IMR-90 (cell line): ENCODE measurements at regions not wholly inside any gene's neighbourhood (a gene's known extent, or its start where the extent isn't known, plus 50 kb on each side); places are given as distances from the start of the nearest gene placed in this dataset.

ENCODE experiments used
- ATAC-seq: fragments of 200-7000 bp; cut with Tn5 transposase; 2 replicates; pipeline ENCODE4 v1.9.1; 2020; ENCODE audit warnings: low read depth, mild to moderate bottlenecking, moderate library complexity
- BruUV-seq: library from RNA; stranded (reverse); fragments of 400-500 nt; replicated peaks from 2 replicates; lab custom pipeline; 2021; lab: Mats Ljungman, UMichigan
- CTCF ChIA-PET: fragments of 300-600 bp; formaldehyde crosslinking; extraction: SDS; loops from one replicate; lab custom pipeline; 2021; ENCODE audit warnings: antibody characterized with exemption; lab: Yijun Ruan, JAX
- POLR2A ChIA-PET: fragments of 300-600 bp; sonication (Branson Sonifier 250); formaldehyde crosslinking; loops from one replicate; lab custom pipeline; 2022; ENCODE audit warnings: antibody characterized with exemption; ENCODE audit not compliant: unreplicated experiment; lab: Charles Lee
- DNase-seq: peaks from one replicate; pipeline ENCODE4 v3.0.0; 2013
- H2AFZ ChIP-seq: replicated peaks from 2 replicates; pipeline ENCODE3; 2013; ENCODE audit warnings: low read length, mild to moderate bottlenecking; ENCODE audit not compliant: poor library complexity
- H2AK5ac ChIP-seq: 2 replicates; pipeline ENCODE4 v1.6.1; 2013; ENCODE audit warnings: low read depth, low read length, inconsistent platforms
- H2AK9ac ChIP-seq: replicated peaks from 2 replicates; pipeline ENCODE3; 2013; ENCODE audit warnings: mild to moderate bottlenecking, low read depth, low read length, moderate library complexity; ENCODE audit not compliant: poor library complexity
- H2BK120ac ChIP-seq: 2 replicates; pipeline ENCODE4 v1.6.1; 2013; ENCODE audit warnings: low read depth, low read length, inconsistent platforms
- H2BK15ac ChIP-seq: 3 replicates; pipeline ENCODE4 v1.6.1; 2013; ENCODE audit warnings: low read depth, low read length, inconsistent platforms
- H2BK20ac ChIP-seq: 2 replicates; pipeline ENCODE4 v1.6.1; 2013; ENCODE audit warnings: low read depth, mild to moderate bottlenecking, inconsistent platforms, low read length, moderate library complexity
- H2BK5ac ChIP-seq: 2 replicates; pipeline ENCODE4 v1.6.1; 2013; ENCODE audit warnings: mild to moderate bottlenecking, low read depth, low read length, inconsistent platforms; ENCODE audit not compliant: poor library complexity, severe bottlenecking
- H3K14ac ChIP-seq: replicated peaks from 2 replicates; pipeline ENCODE4 v1.6.1; 2013; ENCODE audit warnings: low read depth, low read length, inconsistent platforms
- H3K18ac ChIP-seq: 2 replicates; pipeline ENCODE4 v1.6.1; 2013; ENCODE audit warnings: low read depth, low read length, control low read depth
- H3K23ac ChIP-seq: 2 replicates; pipeline ENCODE4 v1.6.1; 2013; ENCODE audit warnings: low read depth, low read length, inconsistent platforms
- H3K27ac ChIP-seq: 2 replicates; pipeline ENCODE4 v1.5.1; 2013; ENCODE audit warnings: mild to moderate bottlenecking, control low read depth, low read length; ENCODE audit not compliant: insufficient read depth
- H3K27me3 ChIP-seq: 2 replicates; pipeline ENCODE4 v1.6.1; 2013; ENCODE audit warnings: low read length; ENCODE audit not compliant: control insufficient read depth, insufficient read depth
- H3K36me3 ChIP-seq: 2 replicates; pipeline ENCODE4 v1.6.1; 2013; ENCODE audit warnings: low read length, mixed read lengths; ENCODE audit not compliant: control insufficient read depth, insufficient read depth
- H3K4ac ChIP-seq: 2 replicates; pipeline ENCODE4 v1.6.1; 2013; ENCODE audit warnings: low read depth, low read length, inconsistent platforms
- H3K4me1 ChIP-seq: 2 replicates; pipeline ENCODE4 v1.6.1; 2013; ENCODE audit warnings: low read length, mixed read lengths; ENCODE audit not compliant: control insufficient read depth, insufficient read depth
- H3K4me2 ChIP-seq: 2 replicates; pipeline ENCODE4 v1.6.1; 2013; ENCODE audit warnings: low read depth, mild to moderate bottlenecking, control low read depth, low read length, moderate library complexity
- H3K4me3 ChIP-seq: 2 replicates; pipeline ENCODE4 v1.5.1; 2013; ENCODE audit warnings: low read depth, mild to moderate bottlenecking, control low read depth, low read length, moderate library complexity; ENCODE audit not compliant: insufficient read depth
- H3K56ac ChIP-seq: 2 replicates; pipeline ENCODE4 v1.6.1; 2013; ENCODE audit warnings: low read length, inconsistent platforms; ENCODE audit not compliant: insufficient read depth; ENCODE audit errors: extremely low read depth
- H3K79me1 ChIP-seq, 2 experiments: 2 replicates each; pipeline ENCODE4 v1.6.1; 2013; ENCODE audit warnings: low read length in 2 of 2, inconsistent platforms in 1 of 2, low read depth in 1 of 2
- H3K9ac ChIP-seq: 2 replicates; pipeline ENCODE4 v1.6.1; 2013; ENCODE audit warnings: low read depth, low read length, control low read depth
- H3K9me1 ChIP-seq: 2 replicates; pipeline ENCODE4 v1.6.1; 2013; ENCODE audit warnings: low read length, inconsistent platforms; ENCODE audit not compliant: insufficient read depth
- H3K9me3 ChIP-seq: 2 replicates; pipeline ENCODE4 v1.6.1; 2013; ENCODE audit warnings: low read length; ENCODE audit not compliant: control insufficient read depth, insufficient read depth
- H4K20me1 ChIP-seq: 2 replicates; pipeline ENCODE4 v1.6.1; 2013; ENCODE audit warnings: low read length, inconsistent platforms; ENCODE audit not compliant: insufficient read depth
- H4K5ac ChIP-seq: 2 replicates; pipeline ENCODE4 v1.6.1; 2013; ENCODE audit warnings: mild to moderate bottlenecking, low read depth, low read length, control low read depth
- H4K8ac ChIP-seq, 2 experiments: 2 replicates each; pipeline ENCODE4 v1.6.1; 2013; ENCODE audit warnings: low read depth in 2 of 2, low read length in 2 of 2, control low read depth in 1 of 2, inconsistent platforms in 1 of 2
- H4K91ac ChIP-seq: 2 replicates; pipeline ENCODE4 v1.6.1; 2013; ENCODE audit warnings: low read depth, low read length, inconsistent platforms; ENCODE audit not compliant: insufficient read depth
- SMC3 ChIP-seq: fragments of 150-350 bp; IDR thresholded peaks from 2 replicates; pipeline ENCODE4 v1.6.1; 2016; ENCODE audit warnings: low read depth, mild to moderate bottlenecking, antibody characterized with exemption, low read length, moderate library complexity
- WGBS, 2 experiments: methylation state at CpG; one replicate each; pipeline versions ENCODE4 v1.1.5 to v1.1.7; 2013; ENCODE audit warnings: missing lambda C conversion rate in 2 of 2; ENCODE audit not compliant: insufficient read length in 1 of 2; ENCODE audit errors: extremely low coverage in 2 of 2; 5-methylcytosine and 5-hydroxymethylcytosine counted together
- dilution Hi-C: fragments of 300-500 bp; cut with HindIII; formaldehyde crosslinking; loops from one replicate; pipeline ENCODE4 v1.14.3; 2018; ENCODE audit warnings: low sequenced_read_pairs; ENCODE audit not compliant: unreplicated experiment
- in situ Hi-C: fragments of 300-500 bp; cut with MboI; formaldehyde crosslinking; loops from 3 replicates; pipeline ENCODE4 v1.14.3; 2019; ENCODE audit warnings: low sequenced_read_pairs, inconsistent platforms, mixed read lengths
- intact Hi-C: fragments of 100-400 bp; cut with micrococcal nuclease; formaldehyde crosslinking; loops from 2 replicates; pipeline ENCODE4 v1.10.0; 2022
- TF ChIP-seq, protein P1 (sequence below): fragments of 150-350 bp; IDR thresholded peaks from 2 replicates; pipeline ENCODE4 v1.6.1; 2017; ENCODE audit warnings: mild to moderate bottlenecking, antibody characterized with exemption, low read length, low read depth

DNA sequence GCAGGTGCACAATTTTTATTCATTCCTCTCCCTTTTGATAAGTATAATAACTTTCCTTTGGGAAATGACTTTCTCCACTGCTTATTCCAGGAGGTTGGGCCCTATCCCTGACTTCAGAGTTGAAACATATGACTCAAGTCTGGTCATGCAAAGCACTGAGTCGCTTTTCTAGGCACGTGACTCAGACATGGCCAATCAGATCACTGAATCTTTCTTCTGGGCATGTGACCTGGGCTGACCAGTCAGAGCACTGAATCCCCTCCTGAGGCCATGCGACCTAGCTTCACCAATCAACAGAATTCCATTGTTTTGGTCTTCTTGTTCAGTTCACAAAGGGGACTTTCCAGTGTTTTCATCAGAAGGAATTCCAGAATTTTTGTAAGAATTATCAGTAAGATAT, 377.1 kb upstream of the KITLG start:
- WGBS, 2 experiments, result no CpG with 5 or more reads among the region's 3 CpGs
- CTCF ChIA-PET, result interaction anchor here (0.9 to 1.0 kb wide), 3 partner anchors 10 to 17 kb away, joined by 3 to 4 read pairs (median 3); no protein-coding TSS in a partner anchor

More for the DNA sequence above, 377.1 kb upstream of the KITLG start:
- no peaks in the 10 kb centered on the region for H3K36me3 ChIP-seq
- H4K8ac ChIP-seq, result no peak overlapping the region
- DNase-seq, result peak; percentile 32
- no peak overlapping the region for H2BK15ac ChIP-seq
- intact Hi-C loops (no loop called here), in situ Hi-C loops (no loop called here), dilution Hi-C loops (no loop called here)
- H3K4me3 ChIP-seq, result no peak overlapping the region
- H4K5ac ChIP-seq, result no peak overlapping the region
- no peaks in the 10 kb centered on the region for H3K79me1 ChIP-seq
- no peak overlapping the region for H3K27ac ChIP-seq
- ATAC-seq, result no peak
- no TSS peak for BruUV-seq
- H2BK20ac ChIP-seq, result no peak overlapping the region
- no peak overlapping the region for H3K14ac ChIP-seq
- H3K27me3 ChIP-seq, result no peaks in the 10 kb centered on the region
- H4K20me1 ChIP-seq, result no peaks in the 10 kb centered on the region
- no peak overlapping the region for H3K9ac ChIP-seq
- H2BK120ac ChIP-seq, result no peak overlapping the region
- no peak overlapping the region for H3K23ac ChIP-seq
- H2AK5ac ChIP-seq, result no peak overlapping the region
- H3K9me3 ChIP-seq, result no peaks in the 10 kb centered on the region
- no peak overlapping the region for H2AK9ac ChIP-seq
- H3K9me1 ChIP-seq, result no peaks in the 10 kb centered on the region
- H3K56ac ChIP-seq, result no peak overlapping the region
- no peak overlapping the region for H2BK5ac ChIP-seq
- H3K4ac ChIP-seq, result no peak overlapping the region; the same call in 1 of the 2 replicates
- no peak overlapping the region for H3K18ac ChIP-seq
- POLR2A ChIA-PET, result no interaction called here
- H4K91ac ChIP-seq, result no peak overlapping the region
- no peak overlapping the region for H3K4me2 ChIP-seq
- H2AFZ ChIP-seq, result no peak overlapping the region
- TF ChIP-seq SMC3, result no peak
- TF ChIP-seq, protein P1, sequence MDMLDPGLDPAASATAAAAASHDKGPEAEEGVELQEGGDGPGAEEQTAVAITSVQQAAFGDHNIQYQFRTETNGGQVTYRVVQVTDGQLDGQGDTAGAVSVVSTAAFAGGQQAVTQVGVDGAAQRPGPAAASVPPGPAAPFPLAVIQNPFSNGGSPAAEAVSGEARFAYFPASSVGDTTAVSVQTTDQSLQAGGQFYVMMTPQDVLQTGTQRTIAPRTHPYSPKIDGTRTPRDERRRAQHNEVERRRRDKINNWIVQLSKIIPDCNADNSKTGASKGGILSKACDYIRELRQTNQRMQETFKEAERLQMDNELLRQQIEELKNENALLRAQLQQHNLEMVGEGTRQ, result peak; percentile 88
- peaks cover 2% of the 10 kb centered on the region; the same call in 1 of the 2 replicates for H3K4me1 ChIP-seq
